T-helper 2 cell treated with Interferon-gamma antibody and Interleukin-4, amounts not matched to agents 100 ng/mL and 5 ng/mL, for 36 hours (primary cell): ENCODE measurements at regions not wholly inside any gene's neighbourhood (a gene's known extent, or its start where the extent isn't known, plus 50 kb on each side); places are given as distances from the start of the nearest gene placed in this dataset.
"Not testable (repeated sequence)": the region's sequence is repeated elsewhere in the genome, so short reads cannot be mapped to it uniquely, and the experiment has no call there.

ENCODE experiments used
- intact Hi-C: fragments of 100-400 bp; cut with micrococcal nuclease; formaldehyde crosslinking; loops from one replicate; pipeline ENCODE4 v1.15.1; 2023

- intact Hi-C loops: no loop called here
Observed at GRCh38 chr3:124043023-124043422, 51.1 kb upstream of the ROPN1 start.

DNA sequence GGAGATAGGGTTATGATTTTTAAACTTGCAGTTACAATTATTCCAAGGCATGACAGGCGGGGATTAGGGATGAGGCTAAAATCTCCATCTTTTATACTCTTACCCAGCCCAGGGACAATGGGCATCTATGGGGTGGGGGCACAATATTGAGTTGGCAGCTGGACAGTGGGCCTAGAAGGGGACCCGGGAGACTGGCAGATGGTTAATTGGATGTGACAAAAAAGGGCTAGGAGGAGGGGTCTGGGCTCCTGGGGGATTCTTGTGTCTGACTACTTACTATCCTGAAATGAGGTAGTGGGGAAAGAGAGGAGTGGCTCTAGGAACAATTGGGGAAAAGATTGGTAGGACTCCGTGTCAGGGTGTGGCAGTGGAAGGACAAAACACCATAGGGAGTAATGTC, 53.0 kb upstream of the ROPN1 start:
- intact Hi-C loops: no loop called here

GRCh38 chr3:124048967-124049798, 57.3 kb upstream of the ROPN1 start:
- intact Hi-C loops: no loop called here

- intact Hi-C loops: no loop called here
Observed at GRCh38 chr3:124051636-124052035, 59.7 kb upstream of the ROPN1 start.

DNA sequence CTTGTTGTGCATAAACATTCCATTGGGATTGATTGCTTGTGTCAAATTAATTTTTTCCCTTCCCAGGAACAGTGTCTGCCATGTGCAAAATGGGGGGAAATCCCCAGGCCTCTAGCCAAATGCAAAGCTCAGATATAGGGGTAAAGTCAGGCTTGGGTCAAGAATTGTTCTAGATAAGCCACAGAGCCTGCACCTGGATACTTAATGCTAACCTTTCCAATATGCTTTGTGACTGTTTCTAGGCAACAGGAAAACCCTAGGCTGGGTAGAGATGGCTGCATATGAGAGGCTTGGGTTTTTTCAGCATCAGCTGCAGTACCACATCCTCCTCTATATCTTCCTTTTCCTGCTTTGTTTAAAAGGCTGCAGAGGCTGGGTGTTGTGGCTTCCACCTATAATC, 61.9 kb upstream of the ROPN1 start:
- intact Hi-C loops: no loop called here

DNA sequence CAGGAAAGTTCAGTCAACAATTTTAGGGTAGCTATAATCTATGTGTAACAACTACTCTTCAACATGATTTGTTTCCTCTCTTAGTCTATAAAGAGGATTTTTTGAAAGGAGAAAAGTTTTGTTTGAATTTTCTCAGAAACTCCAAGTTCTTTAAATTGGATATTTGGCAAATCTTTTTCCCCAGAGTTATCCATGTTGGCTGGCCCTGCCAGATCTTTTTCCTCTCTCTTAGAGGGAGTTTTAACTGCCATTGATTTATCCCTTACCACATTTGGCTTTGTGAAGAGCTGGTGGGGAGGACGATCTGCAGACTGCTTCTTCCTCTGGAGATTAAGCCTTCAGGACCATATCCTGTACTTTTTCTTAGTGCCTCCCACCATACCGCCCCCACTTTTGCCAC, 64.9 kb upstream of the ROPN1 start:
- intact Hi-C loops: no loop called here

- intact Hi-C loops: no loop called here
Observed at GRCh38 chr3:124057420-124057819, 65.5 kb upstream of the ROPN1 start.

DNA sequence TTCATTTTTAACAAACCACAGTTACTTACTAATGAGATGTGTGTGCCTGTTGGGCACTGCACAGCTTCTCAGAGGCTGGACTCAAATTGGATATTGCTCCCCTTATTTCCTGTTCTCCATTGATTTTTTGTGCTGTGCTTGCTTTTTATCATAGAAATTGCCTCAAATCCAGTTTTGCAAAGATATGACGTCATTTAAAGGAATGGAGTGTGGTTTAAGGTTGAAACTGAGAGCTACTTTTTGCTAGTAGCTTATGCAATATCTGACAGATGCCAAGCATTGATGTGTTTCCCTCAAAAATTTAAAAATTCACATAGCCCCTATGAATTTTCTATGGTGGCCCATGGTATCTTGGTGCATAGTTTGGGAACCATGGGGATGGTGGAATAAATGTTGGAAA, 67.7 kb upstream of the ROPN1 start:
- intact Hi-C loops: no loop called here

GRCh38 chr3:124063197-124063909, 71.4 kb upstream of the ROPN1 start:
- intact Hi-C loops: no loop called here

GRCh38 chr3:124064050-124064449, 72.1 kb upstream of the ROPN1 start:
- intact Hi-C loops: no loop called here

- intact Hi-C loops: not testable (repeated sequence)
Observed at GRCh38 chr3:124066543-124066942, 74.6 kb upstream of the ROPN1 start.

DNA sequence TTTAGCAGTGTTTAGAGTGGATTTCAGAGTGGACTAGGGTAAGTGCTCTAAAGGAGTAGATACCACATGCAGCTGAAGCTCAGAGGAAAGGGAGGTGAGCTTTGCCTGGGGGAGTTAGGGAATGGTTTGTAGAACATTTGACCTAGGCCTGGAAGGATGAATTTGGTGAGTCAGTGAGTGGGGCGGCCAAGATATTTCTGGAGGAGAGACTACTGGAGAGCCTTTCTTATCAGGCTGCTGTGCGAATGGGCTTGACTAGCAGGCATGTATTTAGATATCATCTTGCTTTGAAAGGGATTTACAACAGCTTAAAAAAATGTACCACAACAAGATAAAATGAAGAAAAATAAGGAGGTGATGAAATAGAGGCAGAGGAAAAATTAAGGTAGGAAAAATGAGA, 77.8 kb upstream of the ROPN1 start:
- intact Hi-C loops: not testable (repeated sequence)

GRCh38 chr3:124075090-124075489, 83.2 kb upstream of the ROPN1 start:
- intact Hi-C loops: not testable (repeated sequence)

- intact Hi-C loops: no loop called here
Observed at GRCh38 chr3:124075753-124076152, 83.8 kb upstream of the ROPN1 start.

DNA sequence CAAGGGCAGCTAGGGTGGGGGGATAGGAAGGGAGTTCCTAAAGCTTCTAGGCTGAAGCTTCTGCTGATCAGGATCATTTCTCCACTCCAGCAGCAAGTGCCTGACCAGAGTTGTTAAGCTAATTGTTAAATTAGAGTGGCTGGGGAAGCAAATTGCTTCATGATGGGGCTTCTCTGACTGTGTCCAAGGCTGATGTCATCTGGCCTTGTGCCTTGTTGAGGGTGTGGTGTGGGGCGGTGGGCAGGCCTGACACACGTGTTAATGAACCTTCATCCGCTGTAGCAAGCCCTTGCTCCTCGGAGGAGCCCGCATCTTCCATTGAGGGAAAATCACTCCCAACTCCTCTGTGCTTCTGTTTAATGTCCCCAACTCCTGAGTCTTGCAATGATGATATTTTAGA, 84.3 kb upstream of the ROPN1 start:
- intact Hi-C loops: no loop called here

- intact Hi-C loops: no loop called here
Observed at GRCh38 chr3:124078953-124079911, 87.3 kb upstream of the ROPN1 start.

DNA sequence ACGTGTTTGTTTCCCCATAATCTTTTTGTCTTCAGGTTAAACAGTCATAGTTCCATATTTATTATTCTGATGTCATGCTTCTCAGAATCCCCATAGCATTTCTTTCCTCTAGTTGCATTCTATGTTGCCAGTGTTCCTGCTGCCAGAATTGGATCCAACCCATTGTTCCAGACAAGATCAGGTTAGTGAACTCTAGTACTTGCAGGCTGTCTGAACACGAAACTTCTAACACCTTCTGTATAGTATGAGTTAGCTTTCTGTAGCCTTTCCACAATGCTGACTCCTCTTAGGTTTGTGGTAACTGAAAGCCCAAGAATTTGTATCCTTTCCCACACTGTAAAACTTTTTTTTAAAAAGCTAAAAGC, 88.0 kb upstream of the ROPN1 start:
- intact Hi-C loops: no loop called here

- intact Hi-C loops: no loop called here
Observed at GRCh38 chr3:124082343-124082742, 90.4 kb upstream of the ROPN1 start.

DNA sequence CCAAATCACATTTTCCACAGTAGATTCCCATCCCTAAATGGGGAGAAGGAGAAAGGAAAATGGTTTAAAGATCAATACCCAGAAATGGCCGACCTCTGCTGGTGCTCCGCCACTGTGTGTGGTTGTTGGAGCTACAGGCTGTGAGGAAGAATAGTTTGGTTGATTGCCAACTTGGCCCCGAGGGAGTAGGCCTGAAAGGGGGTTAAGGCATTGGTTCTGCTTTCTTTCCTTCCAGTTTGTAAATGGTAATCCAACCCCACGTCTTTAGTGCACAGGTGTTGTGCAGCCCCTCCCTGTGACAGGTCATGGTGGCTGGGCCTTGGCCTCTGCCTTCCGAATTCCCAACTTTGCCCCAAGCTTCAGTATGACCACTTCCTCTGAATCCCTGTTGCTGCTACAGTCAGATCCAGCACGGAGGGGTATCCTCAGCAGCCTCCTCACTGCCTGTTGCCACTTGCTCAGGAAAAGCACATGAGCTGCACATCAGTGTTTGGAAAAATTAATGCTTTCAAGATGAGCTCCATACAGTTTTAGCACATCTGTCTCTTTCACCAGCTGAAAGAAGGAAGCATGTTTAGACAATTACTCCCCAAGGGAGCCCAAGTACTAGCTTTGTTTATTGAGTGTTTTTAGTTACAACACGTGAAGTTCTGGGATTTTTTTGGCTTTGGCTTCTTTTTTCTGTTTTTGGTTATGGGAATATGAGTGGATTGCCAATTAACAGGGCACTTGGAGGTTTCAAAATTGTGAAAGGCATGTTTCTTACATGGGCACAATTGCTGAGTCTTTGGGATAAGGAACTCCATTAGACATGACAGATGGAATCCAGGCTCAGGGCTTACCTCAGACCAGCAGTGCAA, 92.3 kb upstream of the ROPN1 start:
- intact Hi-C loops: no loop called here

DNA sequence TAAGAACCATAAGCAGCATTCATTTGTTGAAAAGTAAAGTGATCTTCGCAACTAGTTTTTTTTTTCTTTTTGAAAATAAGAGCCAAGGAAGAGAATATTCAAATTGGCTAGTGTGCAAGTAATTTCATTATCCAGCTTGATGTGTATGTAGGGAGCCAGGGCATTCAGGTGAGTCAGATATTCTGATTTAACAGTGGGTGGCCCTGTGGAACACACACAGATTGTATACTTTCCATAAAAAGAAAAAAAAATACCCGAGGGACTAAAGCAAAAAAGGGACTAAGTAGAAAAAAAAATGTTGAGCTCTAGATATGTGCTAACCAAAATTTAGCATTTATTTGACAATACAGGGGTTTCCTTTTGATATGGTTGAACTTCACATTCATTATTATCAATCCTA, 96.9 kb upstream of the ROPN1 start:
- intact Hi-C loops: no loop called here

- intact Hi-C loops: no loop called here
Observed at GRCh38 chr3:124089214-124089613, 97.3 kb upstream of the ROPN1 start.
